Uterus (tissue), 3 donors: ENCODE measurements at regions not wholly inside any gene's neighbourhood (a gene's known extent, or its start where the extent isn't known, plus 50 kb on each side); places are given as distances from the start of the nearest gene placed in this dataset.

Experiments used
- DNase-seq, 2 donors: peaks; one replicate each; pipeline ENCODE4 v3.0.0-alpha.2; 2019 to 2020
- H3K27ac ChIP-seq, 2 donors: fragments of 200-600 bp; sonication (generic); 1 replicate in 1 of 2; 2 replicates in 1 of 2; pipeline ENCODE4 v1.5.1; 2016 to 2018
- H3K27me3 ChIP-seq, 2 donors: fragments of 200-600 bp; sonication (generic); one replicate each; pipeline ENCODE4 v1.5.1; 2018 to 2019; ENCODE audit warnings: control low read depth in 1 of 2
- H3K36me3 ChIP-seq, 2 donors: fragments of 200-600 bp; sonication (generic); one replicate each; pipeline ENCODE4 v1.5.1; 2019; ENCODE audit warnings: control low read depth in 1 of 2
- H3K4me1 ChIP-seq, 2 donors: fragments of 200-600 bp; sonication (generic); one replicate each; pipeline ENCODE4 v1.5.1; 2018 to 2019; ENCODE audit warnings: control low read depth in 1 of 2
- H3K4me3 ChIP-seq, 2 donors: fragments of 200-600 bp; sonication (generic); 1 replicate in 1 of 2; 2 replicates in 1 of 2; pipeline ENCODE4 v1.5.1; 2018 to 2019; ENCODE audit warnings: mild to moderate bottlenecking in 1 of 2
- H3K9me3 ChIP-seq, 2 donors: fragments of 200-600 bp; sonication (generic); one replicate each; pipeline ENCODE4 v1.5.1; 2019; ENCODE audit warnings: control low read depth in 1 of 2
- POLR2A ChIP-seq, 2 donors: fragments of 450-650 bp; IDR thresholded peaks; one replicate each; pipeline ENCODE4 v1.6.1; 2016; ENCODE audit warnings: antibody characterized with exemption in 2 of 2, mild to moderate bottlenecking in 1 of 2, moderate library complexity in 1 of 2
- intact Hi-C: fragments of 100-400 bp; cut with DNase I; formaldehyde crosslinking; loops from one replicate; pipeline ENCODE4 v1.15.1; 2023; ENCODE audit warnings: low total_unique reads
- TF ChIP-seq, protein P1 (sequence below), 4 experiments: fragments of 200-600 bp in 2 of 4; fragments of 450-650 bp in 2 of 4; sonication (generic) in 2 of 4; IDR thresholded peaks; one replicate each; pipeline ENCODE4 v1.5.1; 2016 to 2019; ENCODE audit warnings: antibody characterized with exemption in 4 of 4, mild to moderate bottlenecking in 2 of 4, moderate library complexity in 1 of 4
- donor health status: DM: yes; HTN: yes; CAD: no.

DNA sequence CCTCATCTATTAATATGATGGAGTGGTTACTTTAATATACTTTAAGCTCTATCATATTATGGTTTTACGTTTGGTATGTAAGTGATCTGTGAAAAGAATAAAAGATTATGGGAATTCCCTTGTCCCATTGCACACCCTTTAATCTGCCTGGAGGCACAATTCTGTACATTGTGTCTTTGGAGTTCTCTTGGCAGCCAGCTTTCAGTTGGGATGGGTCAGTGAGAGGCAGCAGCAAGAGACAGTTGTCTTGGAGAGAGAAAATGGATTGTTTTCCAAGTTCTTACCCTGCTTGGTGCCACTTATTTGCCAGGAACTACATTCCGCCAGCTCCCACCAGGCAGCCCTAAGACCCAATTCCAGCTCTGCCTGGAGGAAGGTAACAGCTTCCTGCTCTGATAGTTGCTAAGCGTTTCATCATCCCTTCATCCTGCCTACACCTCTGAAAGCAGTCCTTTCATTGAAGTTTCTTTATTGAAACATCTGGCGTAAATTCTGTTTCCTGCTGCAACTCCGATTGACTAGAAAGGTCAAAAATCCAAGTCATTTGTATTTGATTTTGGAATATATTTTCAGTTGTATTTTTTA is 365.2 kb downstream of the AKAIN1 start:
- H3K4me3 ChIP-seq: no peak overlapping the region

DNA sequence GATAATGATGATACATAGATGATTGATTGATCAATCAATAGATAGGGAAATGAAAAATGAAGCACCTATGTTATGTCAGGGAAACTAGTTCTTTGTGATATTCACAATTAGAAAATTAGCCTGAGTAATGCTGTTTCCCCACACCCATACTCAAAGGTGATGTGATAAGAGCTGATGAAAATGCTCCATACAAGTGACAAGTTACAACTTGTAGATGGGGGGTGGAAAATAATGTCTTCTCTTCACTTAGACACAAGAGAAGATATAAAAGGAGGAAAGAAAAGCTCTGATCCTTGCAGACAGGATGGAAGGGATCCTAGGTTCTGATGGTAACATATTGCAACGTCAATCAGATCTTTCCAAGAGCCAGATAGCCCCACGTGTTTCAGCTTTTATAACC is 365.9 kb downstream of the AKAIN1 start:
- H3K9me3 ChIP-seq: no peaks in the 10 kb centered on the region
- TF ChIP-seq, protein P1, sequence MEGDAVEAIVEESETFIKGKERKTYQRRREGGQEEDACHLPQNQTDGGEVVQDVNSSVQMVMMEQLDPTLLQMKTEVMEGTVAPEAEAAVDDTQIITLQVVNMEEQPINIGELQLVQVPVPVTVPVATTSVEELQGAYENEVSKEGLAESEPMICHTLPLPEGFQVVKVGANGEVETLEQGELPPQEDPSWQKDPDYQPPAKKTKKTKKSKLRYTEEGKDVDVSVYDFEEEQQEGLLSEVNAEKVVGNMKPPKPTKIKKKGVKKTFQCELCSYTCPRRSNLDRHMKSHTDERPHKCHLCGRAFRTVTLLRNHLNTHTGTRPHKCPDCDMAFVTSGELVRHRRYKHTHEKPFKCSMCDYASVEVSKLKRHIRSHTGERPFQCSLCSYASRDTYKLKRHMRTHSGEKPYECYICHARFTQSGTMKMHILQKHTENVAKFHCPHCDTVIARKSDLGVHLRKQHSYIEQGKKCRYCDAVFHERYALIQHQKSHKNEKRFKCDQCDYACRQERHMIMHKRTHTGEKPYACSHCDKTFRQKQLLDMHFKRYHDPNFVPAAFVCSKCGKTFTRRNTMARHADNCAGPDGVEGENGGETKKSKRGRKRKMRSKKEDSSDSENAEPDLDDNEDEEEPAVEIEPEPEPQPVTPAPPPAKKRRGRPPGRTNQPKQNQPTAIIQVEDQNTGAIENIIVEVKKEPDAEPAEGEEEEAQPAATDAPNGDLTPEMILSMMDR (IDR thresholded peaks at IDR 0.05): no peak
- TF ChIP-seq POLR2A (IDR thresholded peaks at IDR 0.05): no peak
- DNase-seq: no peak
- no peaks in the 10 kb centered on the region for H3K36me3 ChIP-seq
- peaks cover 0 to 3% of the 10 kb centered on the region in 2 donors for H3K27me3 ChIP-seq
- intact Hi-C loops: no loop called here
- H3K27ac ChIP-seq: no peak overlapping the region
- H3K4me1 ChIP-seq: no peaks in the 10 kb centered on the region
- no peak overlapping the region for H3K4me3 ChIP-seq

More for the DNA sequence above, 365.2 kb downstream of the AKAIN1 start:
- no peak overlapping the region for H3K27ac ChIP-seq
- H3K9me3 ChIP-seq: no peaks in the 10 kb centered on the region
- no peaks in the 10 kb centered on the region for H3K36me3 ChIP-seq
- no peak for DNase-seq
- no peaks in the 10 kb centered on the region for H3K4me1 ChIP-seq
- intact Hi-C loops: no loop called here
- TF ChIP-seq POLR2A (IDR thresholded peaks at IDR 0.05): no peak
- TF ChIP-seq, protein P1 (IDR thresholded peaks at IDR 0.05): no peak
- H3K27me3 ChIP-seq: peaks cover 0 to 3% of the 10 kb centered on the region in 2 donors

DNA sequence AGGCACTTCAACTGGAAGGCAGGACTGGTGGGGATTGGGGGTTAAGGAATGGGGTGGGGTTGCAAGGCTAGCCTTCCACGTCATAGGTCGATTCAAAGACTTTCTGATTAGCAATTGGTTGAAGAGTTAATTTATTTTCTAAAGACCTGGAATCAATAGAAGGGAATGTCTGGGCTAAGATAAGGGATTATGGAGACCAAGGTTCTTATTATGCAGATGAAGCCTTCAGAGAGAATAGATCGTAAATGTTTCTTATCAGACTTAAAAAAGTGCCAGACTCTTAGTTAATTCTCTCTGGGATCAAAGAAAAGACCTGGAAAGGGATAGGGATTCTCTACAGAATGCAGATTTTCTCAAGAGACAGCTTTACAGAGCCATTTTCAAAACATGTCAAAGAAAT is 368.0 kb upstream of the DLGAP1 start:
- H3K4me3 ChIP-seq: no peak overlapping the region
- TF ChIP-seq POLR2A (IDR thresholded peaks at IDR 0.05): no peak
- TF ChIP-seq, protein P1 (IDR thresholded peaks at IDR 0.05): no peak
- H3K27ac ChIP-seq: no peak overlapping the region
- DNase-seq: no peak
- intact Hi-C loops: no loop called here
- H3K9me3 ChIP-seq: no peaks in the 10 kb centered on the region
- H3K27me3 ChIP-seq: no peaks in the 10 kb centered on the region
- H3K36me3 ChIP-seq: no peaks in the 10 kb centered on the region
- H3K4me1 ChIP-seq: no peaks in the 10 kb centered on the region

- no peak for TF ChIP-seq POLR2A (IDR thresholded peaks at IDR 0.05)
- TF ChIP-seq, protein P1 (IDR thresholded peaks at IDR 0.05): no peak
- Histone ChIP-seq H3K27me3 (no peaks in the 10 kb centered on the region), H3K27ac (no peak overlapping the region), H3K9me3 (no peaks in the 10 kb centered on the region), H3K4me1 (no peaks in the 10 kb centered on the region), H3K36me3 (no peaks in the 10 kb centered on the region), H3K4me3 (no peak overlapping the region)
- intact Hi-C loops: no loop called here
- DNase-seq: no peak
Observed at GRCh38 chr18:4821801-4822200, 366.7 kb upstream of the DLGAP1 start.

- no peaks in the 10 kb centered on the region for H3K9me3 ChIP-seq
- no peaks in the 10 kb centered on the region for H3K4me1 ChIP-seq
- no peak overlapping the region for H3K4me3 ChIP-seq
- H3K27me3 ChIP-seq: no peaks in the 10 kb centered on the region
- no peak for DNase-seq
- TF ChIP-seq, protein P1 (IDR thresholded peaks at IDR 0.05): no peak
- TF ChIP-seq POLR2A (IDR thresholded peaks at IDR 0.05): no peak
- H3K36me3 ChIP-seq: no peaks in the 10 kb centered on the region
- H3K27ac ChIP-seq: no peak overlapping the region
- intact Hi-C loops: no loop called here
Observed at GRCh38 chr18:4817665-4818064, 362.6 kb upstream of the DLGAP1 start.
